Keratinocyte (primary cell): ENCODE measurements at regions not wholly inside any gene's neighbourhood (a gene's known extent, or its start where the extent isn't known, plus 50 kb on each side); places are given as distances from the start of the nearest gene placed in this dataset.

ENCODE experiments used
- CTCF ChIP-seq, 3 experiments: IDR thresholded peaks in 1 of 3; conservative IDR thresholded peaks in 1 of 3; optimal IDR thresholded peaks in 1 of 3; 2 replicates in 2 of 3; 3 replicates in 1 of 3; pipeline versions ENCODE3 to v1.5.1; 2011; ENCODE audit warnings: low read length in 3 of 3, mild to moderate bottlenecking in 3 of 3, moderate library complexity in 2 of 3, control low read depth in 1 of 3, inconsistent platforms in 1 of 3; ENCODE audit not compliant: insufficient read depth in 2 of 3; ENCODE audit errors: extremely low read depth in 1 of 3
- EZH2 ChIP-seq: IDR thresholded peaks from one replicate; pipeline ENCODE4 v1.6.1; 2012; ENCODE audit warnings: inconsistent platforms, mild to moderate bottlenecking, low read length, moderate library complexity

- no peak for TF ChIP-seq CTCF (optimal IDR thresholded peaks at IDR 0.05 in 1 of 3, IDR thresholded peaks at IDR 0.05 in 1 of 3, conservative IDR thresholded peaks at IDR 0.05 in 1 of 3; ENCODE audit: extremely low read depth in 1 of 3, insufficient read depth in 2 of 3, low read length in 3 of 3)
- no peak for TF ChIP-seq EZH2
These were observed 323.9 kb upstream of the MSX2 start for GRCh38 chr5:174400461-174400860.
